IPS DF 4.7 (cell line): ENCODE measurements at regions not wholly inside any gene's neighbourhood (a gene's known extent, or its start where the extent isn't known, plus 50 kb on each side); places are given as distances from the start of the nearest gene placed in this dataset.

Source experiments
- DNase-seq: peaks from one replicate; pipeline ENCODE4 v3.0.0-alpha.2; 2013; ENCODE audit warnings: low spot score; ENCODE audit errors: extremely low read depth

DNA sequence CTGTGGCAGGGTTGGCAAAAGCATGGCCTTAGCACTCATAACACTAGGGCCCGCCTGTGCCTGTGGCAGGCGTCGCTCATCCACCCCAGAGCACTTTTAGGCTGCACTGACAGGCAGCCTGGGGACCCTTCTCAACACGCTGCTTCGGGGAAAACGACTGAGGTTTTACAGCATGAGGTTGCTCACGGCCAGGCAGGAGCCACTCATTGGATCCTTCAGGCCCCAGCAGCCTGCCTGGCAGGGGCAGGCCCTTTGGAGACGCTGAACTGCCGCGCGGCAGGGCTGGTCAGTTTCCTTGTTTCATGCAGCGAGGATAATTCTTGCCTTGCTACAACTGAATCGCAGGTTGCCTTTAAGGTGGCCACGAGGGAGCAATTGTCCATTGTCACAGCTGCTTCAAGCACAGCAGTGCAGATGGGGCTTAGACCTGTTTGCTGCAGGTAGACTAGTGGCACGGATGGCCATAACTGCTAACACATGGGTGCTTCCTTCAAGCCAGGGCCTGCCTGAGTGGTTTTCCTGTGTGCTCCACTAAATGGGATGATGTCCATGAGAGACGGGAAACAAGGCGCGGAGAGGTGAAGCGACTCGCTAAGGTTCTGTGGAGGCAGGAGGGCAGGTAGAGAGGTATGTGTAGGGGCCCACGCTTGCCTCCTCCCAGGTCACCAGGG is 49.9 kb upstream of the HS6ST1 start:
- DNase-seq, result no peak

DNA sequence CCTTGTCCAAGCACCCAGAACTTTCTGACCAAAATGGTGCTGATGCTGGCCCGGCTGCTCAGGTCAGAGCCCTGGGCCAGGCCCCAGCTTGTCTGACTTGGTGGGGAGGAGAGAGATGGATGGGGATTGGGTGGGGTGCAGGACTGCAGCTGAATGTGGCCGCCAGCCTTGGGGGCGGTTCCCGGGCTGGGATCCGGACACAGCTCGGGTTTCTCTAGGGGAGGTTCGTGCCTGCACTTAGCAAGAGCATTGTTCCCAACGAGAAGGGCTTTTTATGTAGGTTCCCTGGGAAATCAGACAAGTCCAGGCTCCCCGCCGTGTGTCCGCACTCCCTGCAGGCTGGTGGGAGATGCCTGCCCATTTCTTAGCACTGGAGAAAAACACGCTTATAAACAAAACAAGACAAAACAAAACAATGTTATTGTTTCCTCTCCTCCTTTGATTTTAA is 50.5 kb upstream of the HS6ST1 start:
- DNase-seq, result no peak

DNA sequence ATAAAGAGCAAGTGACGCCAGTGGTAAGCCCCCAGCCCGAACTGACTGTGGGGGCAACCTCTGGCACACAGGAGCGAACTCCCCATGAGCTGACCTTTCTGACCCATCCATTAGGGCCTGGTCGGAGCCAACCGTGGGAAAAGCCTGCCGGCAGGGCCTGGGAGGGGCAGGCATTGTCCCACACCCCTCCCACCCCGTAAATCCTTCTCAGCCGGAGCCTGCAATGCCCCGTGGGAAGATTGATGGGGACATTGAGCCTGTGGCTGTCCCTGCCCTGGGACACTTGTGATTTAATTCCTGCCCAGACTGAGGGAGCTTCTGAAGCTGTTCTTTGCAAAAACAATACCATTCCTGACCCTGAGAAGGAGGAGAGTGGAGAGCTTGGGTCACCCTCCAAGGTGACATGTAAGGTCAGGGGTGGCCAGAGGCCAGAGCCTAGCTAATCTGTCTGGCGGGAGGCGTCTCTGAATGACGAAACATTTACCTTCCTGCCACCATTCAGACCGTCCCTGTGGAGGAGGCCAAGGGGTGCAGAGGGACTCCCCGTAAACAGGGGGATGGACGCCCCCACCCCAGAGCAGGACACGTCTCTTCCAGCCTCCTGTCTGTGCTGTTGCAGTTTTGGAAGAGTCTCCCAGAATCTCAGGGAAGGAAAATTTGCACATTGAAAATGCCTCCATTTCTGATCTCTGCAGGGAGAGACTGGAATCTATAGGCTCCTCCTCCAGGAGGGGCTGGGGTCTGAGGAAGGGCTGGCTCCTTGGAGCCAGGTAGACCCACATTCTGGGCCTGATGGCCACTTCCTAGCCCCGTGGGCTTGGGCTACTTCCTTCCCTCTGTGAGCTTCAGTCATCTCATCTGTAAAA is 51.2 kb upstream of the HS6ST1 start:
- no peak for DNase-seq

DNA sequence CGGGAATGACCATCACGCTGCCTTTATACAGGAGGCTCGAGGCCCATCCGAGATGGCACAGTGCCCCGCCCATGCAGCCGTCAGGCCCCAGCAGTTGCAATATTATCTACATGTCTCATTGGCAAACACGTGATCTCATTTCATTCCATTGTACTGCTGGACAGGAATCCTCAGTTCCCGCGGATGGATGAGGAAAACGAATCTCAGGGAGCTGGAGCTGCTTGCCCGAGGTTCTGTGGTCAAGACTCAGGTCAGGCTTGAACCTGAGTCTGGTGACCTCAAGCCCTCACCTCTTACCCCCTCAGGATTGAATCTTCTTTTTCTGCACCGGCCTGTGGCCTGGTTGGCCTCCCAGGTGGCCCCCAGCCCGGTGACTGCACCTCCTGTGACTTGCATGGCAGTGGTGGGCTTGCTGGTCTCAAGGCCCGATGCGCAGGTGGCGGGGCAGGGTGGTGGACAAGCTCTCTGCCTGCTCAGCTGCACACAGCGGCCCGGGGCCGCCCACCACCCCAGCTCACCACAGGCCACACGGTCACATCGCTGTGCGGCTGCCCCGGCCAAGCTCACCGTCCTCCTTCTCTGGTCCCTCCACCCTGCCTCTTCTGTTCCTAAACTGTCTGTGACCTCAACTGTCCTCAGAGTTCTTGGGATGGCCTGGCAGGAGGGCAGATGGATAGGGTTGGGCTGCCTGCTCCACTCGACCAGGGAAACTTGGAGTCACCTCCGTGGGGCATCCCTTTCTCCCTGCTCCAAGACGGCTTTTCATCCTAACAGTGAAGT is 52.0 kb upstream of the HS6ST1 start:
- DNase-seq, result no peak

DNA sequence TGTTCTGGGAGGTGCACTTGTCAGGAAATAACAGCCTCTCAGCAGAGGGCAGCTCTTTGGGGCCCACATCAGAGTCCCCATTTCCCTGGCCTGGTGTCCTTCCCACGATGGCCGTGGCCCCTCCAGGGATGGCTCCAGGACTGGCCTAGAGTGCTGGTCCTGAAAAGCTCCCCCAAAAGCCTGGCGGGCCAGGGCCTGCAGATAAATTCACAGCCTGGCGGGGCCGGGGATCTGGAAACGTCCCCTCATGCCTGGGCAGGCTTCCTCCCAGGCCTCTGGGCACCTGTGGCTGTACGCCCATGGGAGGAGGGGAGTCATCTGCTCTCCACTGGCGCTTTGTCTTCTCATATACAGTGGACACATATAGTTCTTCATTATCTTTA is 52.6 kb upstream of the HS6ST1 start:
- DNase-seq, result no peak

DNA sequence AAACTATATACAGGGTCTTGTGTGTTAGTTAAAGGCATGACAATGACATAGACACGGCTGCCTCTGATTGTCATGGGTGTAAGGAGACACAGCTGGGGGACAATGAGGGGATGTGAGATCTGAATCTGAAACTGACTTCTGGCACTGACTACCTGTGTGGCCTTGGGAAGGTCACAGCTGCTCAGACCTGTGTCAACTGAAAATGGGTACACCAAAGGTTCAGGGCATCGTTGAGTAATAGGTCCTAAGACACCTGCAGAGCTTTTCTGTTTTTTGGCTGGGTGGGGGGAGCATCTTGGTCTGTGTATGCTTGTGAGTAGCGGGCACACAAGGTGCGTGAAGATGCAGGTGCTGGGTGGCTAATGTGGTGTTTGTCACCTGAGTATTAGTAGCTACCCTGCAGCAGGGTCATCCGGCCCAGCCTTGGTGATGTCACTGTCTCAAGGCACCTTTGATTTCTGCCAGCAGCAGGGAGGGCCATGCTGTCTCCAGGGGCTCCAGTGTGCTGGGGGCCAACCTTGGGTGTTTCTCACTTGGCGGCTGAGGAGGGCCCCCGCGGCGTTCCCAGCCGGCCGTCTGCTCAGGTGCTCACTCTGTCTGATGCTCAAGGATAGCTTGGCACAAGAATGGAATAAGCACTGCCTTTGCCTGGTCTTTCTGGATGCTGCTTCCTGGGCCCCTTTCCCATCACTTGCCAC is 53.1 kb upstream of the HS6ST1 start:
- no peak for DNase-seq

GRCh38 chr2:128372621-128373341 is 54.1 kb upstream of the HS6ST1 start:
- DNase-seq, result no peak

DNA sequence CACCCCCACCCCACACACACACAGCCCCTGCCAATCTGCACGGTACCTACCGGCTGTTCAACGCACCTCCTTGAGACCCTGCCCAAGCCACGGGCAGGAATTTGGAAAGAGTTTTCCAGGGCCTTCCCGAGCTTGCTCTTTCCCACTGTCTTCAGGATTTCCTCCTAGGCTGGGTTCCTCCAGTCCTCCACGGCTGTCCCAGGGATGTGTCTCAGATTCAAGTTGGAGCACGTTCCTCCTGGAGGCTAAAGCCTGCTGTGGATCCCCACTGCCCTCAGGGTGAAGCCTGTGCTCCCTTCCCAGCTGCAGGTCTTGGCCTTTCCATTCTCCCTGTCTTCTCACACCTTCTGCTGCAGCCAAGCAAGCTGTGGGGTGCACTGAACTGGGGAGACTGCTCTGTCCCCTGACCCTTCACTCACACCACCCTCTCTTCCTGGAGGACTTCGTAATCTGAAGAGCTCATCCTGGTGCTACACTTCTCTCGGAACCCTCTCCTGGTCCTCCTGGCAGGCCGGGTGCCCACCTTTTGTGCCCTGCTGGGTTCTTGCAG is 54.9 kb upstream of the HS6ST1 start:
- DNase-seq, result no peak

DNA sequence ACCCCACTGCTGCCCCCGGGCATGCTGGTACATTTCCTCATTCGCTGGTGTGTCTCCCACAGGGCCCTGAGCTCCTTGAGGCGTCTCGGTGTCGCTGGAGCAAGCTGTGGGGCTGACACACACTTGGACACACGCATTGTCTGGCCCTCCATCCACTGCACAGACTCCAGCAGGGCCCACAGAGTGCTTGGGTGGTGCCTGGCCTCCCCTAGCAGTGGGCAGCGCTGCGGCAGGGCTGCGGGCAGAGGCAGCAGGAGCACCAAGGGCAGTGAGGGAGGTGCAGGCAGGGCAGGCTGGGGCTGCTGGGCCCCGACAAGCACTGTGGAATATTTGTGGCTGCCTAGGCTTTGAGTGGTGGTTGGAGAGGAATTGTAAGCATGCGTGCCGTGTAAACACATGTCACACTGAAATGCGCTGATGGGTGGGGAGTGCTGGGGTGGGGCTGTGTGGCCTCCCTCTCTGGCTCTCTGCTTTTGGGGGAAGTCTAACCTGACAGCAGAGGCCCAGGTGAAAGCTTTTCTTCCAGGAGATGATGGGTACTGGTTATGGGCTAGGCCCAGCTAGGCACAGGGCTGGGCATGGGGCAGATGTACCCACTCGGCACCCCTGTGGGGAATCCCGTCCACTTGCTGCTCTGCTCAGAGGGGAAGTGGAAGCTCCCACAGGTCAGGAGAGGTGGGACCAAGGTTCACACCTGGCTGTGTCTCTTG is 55.5 kb upstream of the HS6ST1 start:
- DNase-seq, result no peak

GRCh38 chr2:128374711-128375413 is 56.2 kb upstream of the HS6ST1 start:
- DNase-seq, result no peak

DNA sequence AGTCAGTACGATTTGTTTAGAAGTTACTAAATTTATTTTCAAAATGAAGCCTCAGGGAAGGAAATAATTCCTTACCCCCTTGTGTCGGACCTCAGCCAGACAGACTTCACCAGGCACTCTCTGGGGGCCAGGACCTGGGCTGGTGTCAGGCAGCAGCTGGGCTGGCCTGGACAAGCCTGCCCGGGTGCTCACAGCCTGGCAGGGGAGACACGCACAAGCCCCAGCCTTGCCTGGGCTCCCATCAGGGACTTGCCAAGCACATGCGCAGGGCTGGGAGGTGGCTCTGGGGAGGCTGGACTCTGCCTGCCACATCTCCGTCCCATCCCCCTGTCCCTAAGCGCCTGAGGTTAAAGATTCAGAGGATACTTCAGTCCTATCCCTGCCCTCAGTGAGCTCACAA is 56.8 kb upstream of the HS6ST1 start:
- no peak for DNase-seq

DNA sequence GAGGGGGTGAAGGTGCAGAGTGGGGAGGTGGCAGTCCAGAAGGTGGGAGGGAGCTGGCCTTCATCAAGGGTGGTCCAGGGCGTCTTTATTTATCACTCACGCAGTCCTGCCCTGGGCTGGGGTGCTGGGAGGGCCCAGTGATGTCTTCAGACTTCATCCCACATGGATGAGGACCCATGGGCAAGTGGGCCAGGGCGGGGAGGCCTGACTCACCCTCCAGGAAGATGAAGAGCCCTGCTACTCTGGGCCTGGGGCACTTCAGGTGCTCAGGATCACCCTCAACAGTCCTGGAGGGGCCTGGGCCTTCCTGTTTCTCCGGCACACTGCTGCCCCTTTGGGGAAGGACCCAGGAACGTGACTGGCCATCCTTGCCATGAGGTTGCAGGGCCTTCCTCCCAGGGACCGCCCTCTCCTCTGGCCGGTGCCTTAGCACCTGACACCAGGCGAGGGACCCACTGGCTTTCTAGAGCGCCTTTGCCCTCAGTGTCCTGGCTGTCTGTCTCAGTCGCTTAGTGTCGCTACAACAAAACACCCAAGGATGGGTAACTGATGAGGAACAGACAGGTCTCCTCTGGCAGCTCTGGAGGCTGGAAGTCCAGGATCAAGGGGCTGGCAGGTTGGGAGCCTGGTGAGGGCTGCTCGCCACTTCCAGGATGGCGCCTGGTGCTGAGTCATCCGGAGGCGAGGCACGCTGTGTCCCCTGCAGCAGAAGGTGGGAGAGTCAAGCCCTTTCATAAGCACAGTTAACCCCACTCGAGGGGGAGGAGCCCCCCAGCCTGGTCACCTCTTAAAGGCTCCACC is 57.8 kb upstream of the HS6ST1 start:
- DNase-seq, result no peak

DNA sequence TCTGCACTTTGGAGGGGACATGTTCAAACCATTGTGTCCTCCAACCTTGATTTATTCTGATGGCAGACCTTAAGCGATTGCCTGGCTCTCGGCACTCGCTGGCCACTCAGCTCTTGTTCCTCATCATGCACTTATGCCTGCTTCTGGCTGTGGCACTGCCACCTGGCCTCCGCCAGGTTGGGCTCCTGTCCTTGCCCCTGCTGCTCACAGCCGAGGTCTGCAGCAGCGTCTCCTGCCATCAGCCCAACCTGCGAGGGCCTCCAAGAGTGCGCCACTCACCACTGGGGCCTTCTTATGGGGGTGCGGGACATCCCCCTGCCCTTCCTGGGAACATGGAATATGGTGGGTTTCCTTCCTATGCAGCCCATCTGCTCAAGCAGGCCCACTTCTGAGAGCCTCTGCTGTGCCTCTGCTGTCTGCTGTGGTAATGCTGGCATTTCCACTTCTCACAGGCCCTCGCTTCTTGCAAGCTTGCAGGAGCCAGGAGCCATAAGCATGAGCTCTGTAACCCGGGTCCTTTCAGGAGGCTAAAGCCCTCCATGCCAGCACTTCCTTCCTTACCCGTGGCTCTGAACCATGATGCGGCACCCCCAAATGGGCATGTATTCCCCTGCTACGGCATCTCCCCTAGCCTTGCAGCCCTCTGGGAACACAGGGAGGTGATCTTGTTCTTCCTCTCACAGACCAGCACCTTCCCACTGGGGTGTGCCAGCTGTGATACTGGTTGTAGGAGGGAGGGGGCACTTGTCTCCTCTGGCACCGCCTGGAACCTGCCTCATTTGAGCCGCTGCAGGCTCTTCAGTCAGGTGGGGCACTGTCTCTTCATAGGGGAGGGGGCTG is 58.6 kb upstream of the HS6ST1 start:
- no peak for DNase-seq

GRCh38 chr2:128378231-128379020 is 59.8 kb upstream of the HS6ST1 start:
- DNase-seq, result no peak

GRCh38 chr2:128379021-128380015 is 60.6 kb upstream of the HS6ST1 start:
- no peak for DNase-seq
